GF-D8 (cell line): ENCODE measurements at regions not wholly inside any gene's neighbourhood (a gene's known extent, or its start where the extent isn't known, plus 50 kb on each side); places are given as distances from the start of the nearest gene placed in this dataset.

Experiments
- DNase-seq: peaks from one replicate; lab custom pipeline; 2025; lab: John Stamatoyannopoulos, UW

- DNase-seq: no peak
Observed at GRCh38 chr6:81813305-81813704, 60.8 kb upstream of the TENT5A start.

- DNase-seq: peak; percentile 77
Observed at GRCh38 chr6:81812401-81812800, 59.9 kb upstream of the TENT5A start.

GRCh38 chr6:81808851-81809570 lies 56.5 kb upstream of the TENT5A start:
- peak; percentile 85 for DNase-seq

- no peak for DNase-seq
Observed at GRCh38 chr6:81806793-81807565, 54.5 kb upstream of the TENT5A start.

GRCh38 chr6:81802356-81802755 lies 49.9 kb upstream of the TENT5A start:
- no peak for DNase-seq
